Muscle layer of colon (tissue), 2 donors: ENCODE measurements at regions not wholly inside any gene's neighbourhood (a gene's known extent, or its start where the extent isn't known, plus 50 kb on each side); places are given as distances from the start of the nearest gene placed in this dataset.

Experiments
- H3K27ac ChIP-seq: one replicate; pipeline ENCODE4 v1.7.0; 2013; ENCODE audit warnings: low read depth, mild to moderate bottlenecking, low read length, moderate library complexity
- H3K27me3 ChIP-seq, 2 donors: one replicate each; pipeline ENCODE4 v1.7.0; 2013; ENCODE audit warnings: low read length in 2 of 2, mild to moderate bottlenecking in 2 of 2; ENCODE audit not compliant: insufficient read depth in 2 of 2, control insufficient read depth in 1 of 2
- H3K36me3 ChIP-seq: one replicate; pipeline ENCODE4 v1.7.0; 2013; ENCODE audit warnings: mild to moderate bottlenecking, low read length; ENCODE audit not compliant: insufficient read depth
- H3K4me1 ChIP-seq: one replicate; pipeline ENCODE4 v1.7.0; 2013; ENCODE audit warnings: mild to moderate bottlenecking, low read length; ENCODE audit not compliant: insufficient read depth
- H3K4me3 ChIP-seq, 2 donors: one replicate each; pipeline ENCODE4 v1.7.0; 2013; ENCODE audit warnings: low read length in 2 of 2, low read depth in 1 of 2, mild to moderate bottlenecking in 1 of 2, moderate library complexity in 1 of 2
- H3K9ac ChIP-seq: one replicate; pipeline ENCODE4 v1.7.0; 2013; ENCODE audit warnings: low read length
- H3K9me3 ChIP-seq: one replicate; pipeline ENCODE4 v1.7.0; 2013; ENCODE audit warnings: mild to moderate bottlenecking, low read length
- donor health status: abdominal sarcoma.
- donor health status: Adenocarcinoma of cecum.

GRCh38 chr1:68551459-68551858 lies 54.6 kb upstream of the DEPDC1 start:
- H3K9ac ChIP-seq = no peak overlapping the region
- H3K4me1 ChIP-seq = no peaks in the 10 kb centered on the region
- no peak overlapping the region for H3K27ac ChIP-seq
- no peaks in the 10 kb centered on the region for H3K27me3 ChIP-seq
- no peak overlapping the region for H3K4me3 ChIP-seq
- no peaks in the 10 kb centered on the region for H3K9me3 ChIP-seq
- no peaks in the 10 kb centered on the region for H3K36me3 ChIP-seq

GRCh38 chr1:68558321-68559026 lies 61.6 kb upstream of the DEPDC1 start:
- Histone ChIP-seq H3K9ac (no peak overlapping the region), H3K4me1 (no peaks in the 10 kb centered on the region), H3K27me3 (no peaks in the 10 kb centered on the region), H3K36me3 (no peaks in the 10 kb centered on the region), H3K27ac (no peak overlapping the region), H3K9me3 (no peaks in the 10 kb centered on the region), H3K4me3 (no peak overlapping the region)

DNA sequence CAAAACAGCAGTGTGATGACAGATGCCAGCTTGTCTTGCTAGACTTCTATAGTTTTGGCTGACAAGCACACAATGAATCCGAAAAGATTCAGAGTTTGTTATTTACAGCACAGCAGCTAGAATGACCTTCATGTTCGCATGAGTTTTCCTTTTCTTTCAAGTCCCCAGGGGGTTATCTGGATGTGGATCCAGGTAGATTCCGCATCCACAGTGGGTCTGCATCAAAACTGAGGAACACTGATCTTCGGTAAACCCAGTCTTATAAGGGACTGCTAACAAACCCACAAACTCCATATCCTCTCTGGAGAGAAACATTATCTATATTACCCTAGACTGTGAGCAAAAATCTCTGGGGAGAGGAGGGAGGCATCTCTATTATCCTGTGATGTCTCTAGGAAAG lies 69.0 kb upstream of the DEPDC1 start:
- H3K36me3 ChIP-seq = no peaks in the 10 kb centered on the region
- H3K27me3 ChIP-seq = no peaks in the 10 kb centered on the region
- H3K9me3 ChIP-seq = no peaks in the 10 kb centered on the region
- no peaks in the 10 kb centered on the region for H3K4me1 ChIP-seq
- H3K4me3 ChIP-seq = no peak overlapping the region
- no peak overlapping the region for H3K27ac ChIP-seq
- H3K9ac ChIP-seq = no peak overlapping the region

DNA sequence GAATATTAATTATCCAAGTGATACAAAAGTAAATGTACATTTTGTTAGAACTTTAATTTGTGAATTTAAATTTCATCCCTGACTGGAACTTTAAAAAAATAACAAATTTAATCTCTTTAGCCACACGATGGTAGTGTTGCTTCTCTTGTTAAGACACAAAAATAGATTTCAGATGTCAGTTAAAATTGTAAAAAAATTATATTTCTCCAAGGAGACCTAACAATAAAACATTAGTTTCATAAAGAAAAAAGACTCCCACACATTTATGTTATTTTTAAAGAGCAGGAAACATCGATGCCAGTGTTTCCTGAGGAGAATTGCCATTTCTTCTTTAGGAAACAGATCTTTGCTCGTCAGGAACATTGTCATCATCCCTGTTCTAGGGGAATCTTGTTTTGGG lies 74.0 kb upstream of the DEPDC1 start:
- H3K36me3 ChIP-seq = no peaks in the 10 kb centered on the region
- H3K4me3 ChIP-seq = no peak overlapping the region
- H3K4me1 ChIP-seq = no peaks in the 10 kb centered on the region
- H3K9ac ChIP-seq = no peak overlapping the region
- H3K27ac ChIP-seq = no peak overlapping the region
- no peaks in the 10 kb centered on the region for H3K27me3 ChIP-seq
- no peaks in the 10 kb centered on the region for H3K9me3 ChIP-seq

- H3K27ac ChIP-seq = no peak overlapping the region
- no peaks in the 10 kb centered on the region for H3K9me3 ChIP-seq
- H3K27me3 ChIP-seq = no peaks in the 10 kb centered on the region
These were observed 74.8 kb upstream of the DEPDC1 start for GRCh38 chr1:68571454-68572235.

DNA sequence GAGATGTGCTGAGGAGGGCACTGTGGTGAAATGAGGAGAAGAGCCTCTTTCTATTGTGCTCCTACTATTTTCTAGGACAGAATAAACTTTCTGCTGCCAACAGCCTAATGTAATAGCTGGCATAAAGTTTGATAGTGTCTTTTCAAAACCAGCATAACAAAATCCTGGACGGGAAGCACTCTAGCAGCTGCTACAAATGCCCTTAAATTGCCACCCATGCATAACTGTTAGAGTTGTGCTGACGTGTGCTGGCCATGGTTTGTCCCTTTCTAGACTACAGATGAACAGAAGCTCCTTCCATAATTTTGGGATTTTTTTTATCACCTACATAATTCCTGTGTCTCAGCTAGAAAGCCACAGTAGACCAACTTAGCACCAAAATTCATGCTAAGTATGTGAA lies 88.5 kb upstream of the DEPDC1 start:
- H3K9me3 ChIP-seq = no peaks in the 10 kb centered on the region
- H3K36me3 ChIP-seq = no peaks in the 10 kb centered on the region

More at GRCh38 chr1:68571454-68572235, 74.8 kb upstream of the DEPDC1 start:
- H3K9ac ChIP-seq = no peak overlapping the region
- no peaks in the 10 kb centered on the region for H3K36me3 ChIP-seq
- no peaks in the 10 kb centered on the region for H3K4me1 ChIP-seq
- H3K4me3 ChIP-seq = no peak overlapping the region

DNA sequence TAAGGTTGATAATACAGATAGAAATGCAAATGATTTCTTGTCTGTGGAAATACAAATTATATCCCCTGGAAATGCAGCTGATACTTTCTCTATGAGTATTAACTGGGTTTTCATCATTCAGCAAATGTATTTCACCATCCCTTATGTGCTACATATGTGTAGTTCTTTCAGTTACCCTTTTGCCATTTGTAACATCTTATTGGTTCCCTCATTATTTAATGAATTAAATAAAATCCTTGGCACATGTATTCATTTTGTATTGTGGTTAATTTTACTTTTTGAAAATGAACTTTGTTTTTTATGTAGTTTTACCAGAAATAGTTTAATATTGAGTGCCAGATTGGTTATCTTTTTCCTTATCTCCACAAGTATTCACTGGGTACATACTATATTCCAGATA lies 89.9 kb upstream of the DEPDC1 start:
- Histone ChIP-seq H3K4me1 (no peaks in the 10 kb centered on the region), H3K27ac (no peak overlapping the region), H3K27me3 (no peaks in the 10 kb centered on the region), H3K9ac (no peak overlapping the region), H3K4me3 (no peak overlapping the region), H3K9me3 (no peaks in the 10 kb centered on the region), H3K36me3 (no peaks in the 10 kb centered on the region)

More for the DNA sequence above, 88.5 kb upstream of the DEPDC1 start:
- no peak overlapping the region for H3K27ac ChIP-seq
- no peak overlapping the region for H3K4me3 ChIP-seq
- no peaks in the 10 kb centered on the region for H3K4me1 ChIP-seq
- no peaks in the 10 kb centered on the region for H3K27me3 ChIP-seq
- no peak overlapping the region for H3K9ac ChIP-seq

GRCh38 chr1:68588304-68588703 lies 91.4 kb upstream of the DEPDC1 start:
- H3K4me1 ChIP-seq = no peaks in the 10 kb centered on the region
- H3K9ac ChIP-seq = no peak overlapping the region
- H3K4me3 ChIP-seq = no peak overlapping the region
- no peak overlapping the region for H3K27ac ChIP-seq
- no peaks in the 10 kb centered on the region for H3K36me3 ChIP-seq
- no peaks in the 10 kb centered on the region for H3K27me3 ChIP-seq
- no peaks in the 10 kb centered on the region for H3K9me3 ChIP-seq

GRCh38 chr1:68590473-68590872 lies 93.6 kb upstream of the DEPDC1 start:
- Histone ChIP-seq H3K36me3 (no peaks in the 10 kb centered on the region), H3K4me1 (no peaks in the 10 kb centered on the region), H3K4me3 (no peak overlapping the region)

GRCh38 chr1:68594851-68595250 lies 98.0 kb upstream of the DEPDC1 start:
- Histone ChIP-seq H3K27ac (no peak overlapping the region), H3K4me1 (no peaks in the 10 kb centered on the region), H3K36me3 (no peaks in the 10 kb centered on the region)

More at GRCh38 chr1:68590473-68590872, 93.6 kb upstream of the DEPDC1 start:
- no peaks in the 10 kb centered on the region for H3K27me3 ChIP-seq
- H3K9ac ChIP-seq = no peak overlapping the region
- no peak overlapping the region for H3K27ac ChIP-seq
- no peaks in the 10 kb centered on the region for H3K9me3 ChIP-seq

DNA sequence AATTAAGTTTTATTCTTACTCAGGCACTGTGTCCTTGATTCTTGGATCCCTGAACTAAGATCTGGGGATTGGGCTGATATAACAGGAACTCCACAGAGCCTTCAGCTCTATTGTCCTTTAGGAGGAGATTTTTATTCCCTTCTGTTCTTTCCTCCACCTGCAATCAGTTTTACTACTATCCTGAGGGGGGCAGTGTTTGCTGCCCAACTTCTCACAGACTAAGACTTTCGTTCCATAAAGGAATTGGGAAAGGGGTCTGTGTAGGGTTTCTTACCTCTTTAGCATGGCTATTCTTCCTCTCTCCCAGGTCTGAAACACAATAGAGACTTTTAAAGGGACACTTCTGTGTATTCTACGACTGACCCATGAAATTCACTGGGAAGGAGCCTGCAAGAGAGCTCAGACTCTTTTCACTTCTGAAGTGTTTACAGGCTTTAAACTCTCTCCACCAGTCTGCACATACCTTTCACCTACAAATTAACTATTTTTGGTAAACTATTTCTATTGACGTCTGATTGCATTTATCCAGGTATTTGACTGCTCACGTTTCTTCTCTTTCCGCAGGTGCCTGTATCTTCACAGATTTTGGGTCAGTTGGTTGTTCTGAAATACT lies 103.3 kb upstream of the DEPDC1 start:
- Histone ChIP-seq H3K9me3 (no peaks in the 10 kb centered on the region), H3K4me1 (no peaks in the 10 kb centered on the region), H3K27ac (no peak overlapping the region), H3K4me3 (no peak overlapping the region), H3K36me3 (no peaks in the 10 kb centered on the region), H3K27me3 (no peaks in the 10 kb centered on the region), H3K9ac (no peak overlapping the region)

More at GRCh38 chr1:68594851-68595250, 98.0 kb upstream of the DEPDC1 start:
- no peaks in the 10 kb centered on the region for H3K9me3 ChIP-seq
- H3K9ac ChIP-seq = no peak overlapping the region
- no peaks in the 10 kb centered on the region for H3K27me3 ChIP-seq
- H3K4me3 ChIP-seq = no peak overlapping the region
